ENCODE measurements at regions not wholly inside any gene's neighbourhood (a gene's known extent, or its start where the extent isn't known, plus 50 kb on each side); places are given as distances from the start of the nearest gene placed in this dataset.

GRCh38 chr3:116939091-116939490, 229.5 kb downstream of the TUSC7 start:
- DNase-seq, result no peak

- DNase-seq, result no peak
Measured at GRCh38 chr3:116939550-116939949, 230.0 kb downstream of the TUSC7 start.

GRCh38 chr3:116940719-116941118, 231.1 kb downstream of the TUSC7 start:
- DNase-seq, result no peak

GRCh38 chr3:116946376-116946775, 236.8 kb downstream of the TUSC7 start:
- DNase-seq, result no peak

GRCh38 chr3:116947148-116947547, 237.6 kb downstream of the TUSC7 start:
- DNase-seq, result no peak

- no peak for DNase-seq
Measured at GRCh38 chr3:116947809-116948208, 238.2 kb downstream of the TUSC7 start.

GRCh38 chr3:116950301-116951055, 240.9 kb downstream of the TUSC7 start:
- DNase-seq, result no peak

- DNase-seq, result no peak
Measured at GRCh38 chr3:116951610-116952009, 242.0 kb downstream of the TUSC7 start.

- no peak for DNase-seq
Measured at GRCh38 chr3:116958291-116958690, 248.7 kb downstream of the TUSC7 start.

- no peak for DNase-seq
Measured at GRCh38 chr3:116961106-116961505, 251.5 kb downstream of the TUSC7 start.

- DNase-seq, result no peak
Measured at GRCh38 chr3:116963802-116964201, 254.2 kb downstream of the TUSC7 start.

GRCh38 chr3:116966649-116967048, 257.1 kb downstream of the TUSC7 start:
- DNase-seq, result no peak

- no peak for DNase-seq
Measured at GRCh38 chr3:116969135-116969534, 259.6 kb downstream of the TUSC7 start.

- no peak for DNase-seq
Measured at GRCh38 chr3:116969646-116970045, 260.1 kb downstream of the TUSC7 start.

GRCh38 chr3:116971531-116971930, 262.0 kb downstream of the TUSC7 start:
- no peak for DNase-seq

- no peak for DNase-seq
Measured at GRCh38 chr3:116974702-116975101, 265.1 kb downstream of the TUSC7 start.

GRCh38 chr3:116977441-116977840, 267.9 kb downstream of the TUSC7 start:
- no peak for DNase-seq

- DNase-seq, result no peak
Measured at GRCh38 chr3:116980099-116980498, 270.5 kb downstream of the TUSC7 start.

- no peak for DNase-seq
Measured at GRCh38 chr3:116981089-116981488, 271.5 kb downstream of the TUSC7 start.

GRCh38 chr3:116984301-116984700, 274.7 kb downstream of the TUSC7 start:
- DNase-seq, result no peak

GRCh38 chr3:116994351-116994879, 284.8 kb downstream of the TUSC7 start:
- DNase-seq, result no peak

- DNase-seq, result no peak
Measured at GRCh38 chr3:117003501-117003900, 293.9 kb downstream of the TUSC7 start.

GRCh38 chr3:117005274-117005673, 295.7 kb downstream of the TUSC7 start:
- no peak for DNase-seq

GRCh38 chr3:117005911-117006522, 296.4 kb downstream of the TUSC7 start:
- no peak for DNase-seq

GRCh38 chr3:117010318-117010717, 300.7 kb downstream of the TUSC7 start:
- no peak for DNase-seq
